ENCODE measurements at regions not wholly inside any gene's neighbourhood (a gene's known extent, or its start where the extent isn't known, plus 50 kb on each side); places are given as distances from the start of the nearest gene placed in this dataset.

GRCh38 chr5:92779536-92779935 lies 801.5 kb downstream of the NR2F1-AS1 start:
- intact Hi-C loops (cut with DNase I; ENCODE audit: low total_unique reads) = no loop called here
- DNase-seq = no peak
- H3K27me3 ChIP-seq = no peaks in the 10 kb centered on the region
- no peaks in the 10 kb centered on the region for H3K9me3 ChIP-seq
- H3K4me3 ChIP-seq = no peak overlapping the region
- no peak overlapping the region for H3K27ac ChIP-seq
- no peak for TF ChIP-seq CTCF (IDR thresholded peaks at IDR 0.05)
- no peaks in the 10 kb centered on the region for H3K36me3 ChIP-seq
- H3K4me1 ChIP-seq = no peaks in the 10 kb centered on the region

- intact Hi-C loops (cut with DNase I; ENCODE audit: low total_unique reads) = no loop called here
- Histone ChIP-seq H3K4me1 (no peaks in the 10 kb centered on the region), H3K4me3 (no peak overlapping the region), H3K36me3 (no peaks in the 10 kb centered on the region), H3K27ac (no peak overlapping the region), H3K27me3 (no peaks in the 10 kb centered on the region), H3K9me3 (no peaks in the 10 kb centered on the region)
- no peak for DNase-seq
- no peak for TF ChIP-seq CTCF (IDR thresholded peaks at IDR 0.05)
These were observed 802.8 kb downstream of the NR2F1-AS1 start for GRCh38 chr5:92778261-92778660.

- intact Hi-C loops (cut with DNase I; ENCODE audit: low total_unique reads) = no loop called here
- no peaks in the 10 kb centered on the region for H3K9me3 ChIP-seq
- H3K27ac ChIP-seq = no peak overlapping the region
- no peak overlapping the region for H3K4me3 ChIP-seq
- no peak for DNase-seq
- no peaks in the 10 kb centered on the region for H3K4me1 ChIP-seq
- TF ChIP-seq CTCF (IDR thresholded peaks at IDR 0.05) = no peak
- no peaks in the 10 kb centered on the region for H3K27me3 ChIP-seq
- no peaks in the 10 kb centered on the region for H3K36me3 ChIP-seq
These were observed 803.6 kb downstream of the NR2F1-AS1 start for GRCh38 chr5:92777421-92777820.

- Histone ChIP-seq H3K36me3 (no peaks in the 10 kb centered on the region), H3K27me3 (no peaks in the 10 kb centered on the region), H3K9me3 (no peaks in the 10 kb centered on the region), H3K4me3 (no peak overlapping the region), H3K4me1 (no peaks in the 10 kb centered on the region), H3K27ac (no peak overlapping the region)
- intact Hi-C loops (cut with DNase I; ENCODE audit: low total_unique reads) = no loop called here
- TF ChIP-seq CTCF (IDR thresholded peaks at IDR 0.05) = no peak
- no peak for DNase-seq
These were observed 805.1 kb downstream of the NR2F1-AS1 start for GRCh38 chr5:92775711-92776615.

GRCh38 chr5:92769978-92770377 lies 811.0 kb downstream of the NR2F1-AS1 start:
- intact Hi-C loops (cut with DNase I; ENCODE audit: low total_unique reads) = no loop called here
- Histone ChIP-seq H3K36me3 (no peaks in the 10 kb centered on the region), H3K27ac (no peak overlapping the region), H3K9me3 (no peaks in the 10 kb centered on the region), H3K4me1 (no peaks in the 10 kb centered on the region), H3K27me3 (no peaks in the 10 kb centered on the region), H3K4me3 (no peak overlapping the region)
- DNase-seq = no peak
- no peak for TF ChIP-seq CTCF (IDR thresholded peaks at IDR 0.05)

All from tibial artery (tissue), 4 donors.